MCF 10A (cell line): ENCODE measurements at regions not wholly inside any gene's neighbourhood (a gene's known extent, or its start where the extent isn't known, plus 50 kb on each side); places are given as distances from the start of the nearest gene placed in this dataset.
A peak's percentile ranks its signal among the peaks of the same experiment; 100 is the strongest.

Source experiments
- BruUV-seq: library from RNA; stranded (reverse); fragments of 400-500 nt; replicated peaks from 2 replicates; lab custom pipeline; 2021; lab: Mats Ljungman, UMichigan
- CTCF ChIA-PET: fragments of 300-600 bp; sonication (Branson Sonifier 250); formaldehyde crosslinking; extraction: SDS; loops from one replicate; lab custom pipeline; 2021; ENCODE audit warnings: antibody characterized with exemption, inconsistent platforms; lab: Yijun Ruan, JAX
- POLR2A ChIA-PET: fragments of 300-600, 350-650 bp; sonication (Branson Sonifier 250); formaldehyde crosslinking; extraction: SDS; loops from one replicate; lab custom pipeline; 2020; ENCODE audit warnings: antibody characterized with exemption, inconsistent platforms; lab: Yijun Ruan, JAX
- DNase-seq: peaks from one replicate; pipeline ENCODE4 v3.0.0-alpha.2; 2018; ENCODE audit not compliant: unreplicated experiment
- H3K27ac Mint-ChIP-seq: one replicate; pipeline ENCODE4 v1.8.0; 2022; ENCODE audit warnings: mild to moderate bottlenecking, low read depth, mixed read lengths; ENCODE audit not compliant: unreplicated experiment
- H3K27me3 Mint-ChIP-seq: one replicate; pipeline ENCODE4 v1.8.0; 2022; ENCODE audit warnings: mixed read lengths; ENCODE audit not compliant: insufficient read depth, unreplicated experiment
- H3K36me3 Mint-ChIP-seq: one replicate; pipeline ENCODE4 v1.8.0; 2022; ENCODE audit warnings: mild to moderate bottlenecking, moderate library complexity, mixed read lengths; ENCODE audit not compliant: insufficient read depth, unreplicated experiment
- H3K4me1 Mint-ChIP-seq: one replicate; pipeline ENCODE4 v1.8.0; 2022; ENCODE audit warnings: mixed read lengths; ENCODE audit not compliant: insufficient read depth, unreplicated experiment
- H3K4me3 Mint-ChIP-seq: one replicate; pipeline ENCODE4 v1.8.0; 2022; ENCODE audit warnings: mild to moderate bottlenecking, moderate library complexity, mixed read lengths; ENCODE audit not compliant: unreplicated experiment
- H3K9me3 Mint-ChIP-seq: one replicate; pipeline ENCODE4 v1.8.0; 2022; ENCODE audit warnings: mixed read lengths; ENCODE audit not compliant: unreplicated experiment
- CTCF ChIP-seq: fragments of 200-600 bp; IDR thresholded peaks from one replicate; pipeline ENCODE4 v1.8.0; 2022; ENCODE audit warnings: antibody characterized with exemption, mild to moderate bottlenecking; ENCODE audit not compliant: unreplicated experiment
- intact Hi-C: fragments of 100-400 bp; cut with micrococcal nuclease; formaldehyde crosslinking; loops from 2 replicates; pipeline ENCODE4 v1.14.1; 2022

- no peaks in the 10 kb centered on the region for H3K9me3 Mint-ChIP-seq
Observed at GRCh38 chr3:25097023-25097422, 331.0 kb upstream of the RARB start.

GRCh38 chr3:25099666-25100065 lies 328.4 kb upstream of the RARB start:
- intact Hi-C loops, result loop anchor here (10.0 kb wide), 1 partner anchor 145 kb away; no protein-coding TSS in a partner anchor
- H3K9me3 Mint-ChIP-seq, result no peaks in the 10 kb centered on the region
- ChIA-PET POLR2A (no interaction called here), CTCF (interaction anchor here (0.7 kb wide), 1 partner anchor 96 kb away, joined by 3 read pairs; no protein-coding TSS in a partner anchor)
- no peaks in the 10 kb centered on the region for H3K27me3 Mint-ChIP-seq
- TF ChIP-seq CTCF, result no peak
- H3K36me3 Mint-ChIP-seq, result no peaks in the 10 kb centered on the region
- no peak for DNase-seq
- no TSS peak for BruUV-seq
- H3K4me1 Mint-ChIP-seq, result no peaks in the 10 kb centered on the region
- no peak overlapping the region for H3K27ac Mint-ChIP-seq
- no peak overlapping the region for H3K4me3 Mint-ChIP-seq

More at GRCh38 chr3:25097023-25097422, 331.0 kb upstream of the RARB start:
- no peak for TF ChIP-seq CTCF
- ChIA-PET POLR2A (interaction anchor here (0.5 to 1.4 kb wide), 2 partner anchors 9 to 194 kb away, joined by 3 to 5 read pairs; no protein-coding TSS in a partner anchor), CTCF (interaction anchor here (0.7 kb wide), 1 partner anchor 1063 kb away, joined by 3 read pairs; no protein-coding TSS in a partner anchor)
- intact Hi-C loops, result loop anchor here (10.0 kb wide), 1 partner anchor 142 kb away; no protein-coding TSS in a partner anchor
- no peak overlapping the region for H3K27ac Mint-ChIP-seq
- H3K27me3 Mint-ChIP-seq, result peaks cover 22% of the 10 kb centered on the region
- H3K36me3 Mint-ChIP-seq, result no peaks in the 10 kb centered on the region
- no TSS peak for BruUV-seq
- no peaks in the 10 kb centered on the region for H3K4me1 Mint-ChIP-seq
- H3K4me3 Mint-ChIP-seq, result no peak overlapping the region
- no peak for DNase-seq

GRCh38 chr3:25103391-25103790 lies 324.7 kb upstream of the RARB start:
- intact Hi-C loops, result no loop called here
- no peaks in the 10 kb centered on the region for H3K4me1 Mint-ChIP-seq
- H3K27me3 Mint-ChIP-seq, result no peaks in the 10 kb centered on the region
- POLR2A ChIA-PET, result no interaction called here
- H3K9me3 Mint-ChIP-seq, result no peaks in the 10 kb centered on the region
- no peak for DNase-seq
- CTCF ChIA-PET, result interaction anchor here (1.3 kb wide), 1 partner anchor 16 kb away, joined by 3 read pairs; no protein-coding TSS in a partner anchor
- no peaks in the 10 kb centered on the region for H3K36me3 Mint-ChIP-seq
- no peak overlapping the region for H3K27ac Mint-ChIP-seq
- no peak overlapping the region for H3K4me3 Mint-ChIP-seq
- TF ChIP-seq CTCF, result no peak
- no TSS peak for BruUV-seq

- Mint-ChIP-seq H3K4me3 (no peak overlapping the region), H3K4me1 (no peaks in the 10 kb centered on the region), H3K9me3 (no peaks in the 10 kb centered on the region), H3K27me3 (peaks cover 6% of the 10 kb centered on the region), H3K36me3 (no peaks in the 10 kb centered on the region), H3K27ac (no peak overlapping the region)
- no TSS peak for BruUV-seq
- intact Hi-C loops, result no loop called here
- DNase-seq, result peak; percentile 26
- ChIA-PET CTCF (interaction anchor here (0.7 to 1.6 kb wide), 2 partner anchors 10 to 13 kb away, joined by 3 to 5 read pairs; no protein-coding TSS in a partner anchor), POLR2A (interaction anchor here (0.6 to 0.7 kb wide), 3 partner anchors 164 to 1128 kb away, joined by 3 read pairs; no protein-coding TSS in a partner anchor)
- no peak for TF ChIP-seq CTCF
Observed at GRCh38 chr3:25107918-25108617, 320.0 kb upstream of the RARB start.
